ENCODE measurements at regions not wholly inside any gene's neighbourhood (a gene's known extent, or its start where the extent isn't known, plus 50 kb on each side); places are given as distances from the start of the nearest gene placed in this dataset.

DNA sequence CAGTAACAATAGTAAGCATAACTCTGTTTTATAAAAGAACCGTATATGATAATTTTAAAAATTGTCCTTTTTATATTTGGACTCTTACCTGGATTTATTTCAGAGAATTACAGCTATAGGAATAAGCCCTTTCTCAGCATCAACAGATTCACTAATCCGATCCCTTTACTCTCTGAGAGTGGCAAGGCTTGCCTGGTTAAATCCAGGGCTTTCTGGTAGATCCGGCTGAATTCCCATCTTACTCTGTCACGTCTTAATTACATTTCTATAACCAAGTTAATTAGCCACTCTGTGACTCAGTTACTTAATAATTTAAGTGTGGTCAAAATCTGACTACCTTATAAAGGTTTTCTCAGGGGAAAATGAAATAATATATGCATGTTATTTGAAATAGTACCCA, 294.7 kb downstream of the FRK start:
- no peak for TF ChIP-seq POLR2A (IDR thresholded peaks at IDR 0.05; ENCODE audit: control extremely low read depth in 1 of 2, low read depth in 2 of 2, low read length in 2 of 2)
- TF ChIP-seq, protein P1, sequence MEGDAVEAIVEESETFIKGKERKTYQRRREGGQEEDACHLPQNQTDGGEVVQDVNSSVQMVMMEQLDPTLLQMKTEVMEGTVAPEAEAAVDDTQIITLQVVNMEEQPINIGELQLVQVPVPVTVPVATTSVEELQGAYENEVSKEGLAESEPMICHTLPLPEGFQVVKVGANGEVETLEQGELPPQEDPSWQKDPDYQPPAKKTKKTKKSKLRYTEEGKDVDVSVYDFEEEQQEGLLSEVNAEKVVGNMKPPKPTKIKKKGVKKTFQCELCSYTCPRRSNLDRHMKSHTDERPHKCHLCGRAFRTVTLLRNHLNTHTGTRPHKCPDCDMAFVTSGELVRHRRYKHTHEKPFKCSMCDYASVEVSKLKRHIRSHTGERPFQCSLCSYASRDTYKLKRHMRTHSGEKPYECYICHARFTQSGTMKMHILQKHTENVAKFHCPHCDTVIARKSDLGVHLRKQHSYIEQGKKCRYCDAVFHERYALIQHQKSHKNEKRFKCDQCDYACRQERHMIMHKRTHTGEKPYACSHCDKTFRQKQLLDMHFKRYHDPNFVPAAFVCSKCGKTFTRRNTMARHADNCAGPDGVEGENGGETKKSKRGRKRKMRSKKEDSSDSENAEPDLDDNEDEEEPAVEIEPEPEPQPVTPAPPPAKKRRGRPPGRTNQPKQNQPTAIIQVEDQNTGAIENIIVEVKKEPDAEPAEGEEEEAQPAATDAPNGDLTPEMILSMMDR (IDR thresholded peaks at IDR 0.05; ENCODE audit: control extremely low read depth in 1 of 3, insufficient read depth in 1 of 3, low read depth in 1 of 3, low read length in 3 of 3): no peak
- TF ChIP-seq, protein P2, sequence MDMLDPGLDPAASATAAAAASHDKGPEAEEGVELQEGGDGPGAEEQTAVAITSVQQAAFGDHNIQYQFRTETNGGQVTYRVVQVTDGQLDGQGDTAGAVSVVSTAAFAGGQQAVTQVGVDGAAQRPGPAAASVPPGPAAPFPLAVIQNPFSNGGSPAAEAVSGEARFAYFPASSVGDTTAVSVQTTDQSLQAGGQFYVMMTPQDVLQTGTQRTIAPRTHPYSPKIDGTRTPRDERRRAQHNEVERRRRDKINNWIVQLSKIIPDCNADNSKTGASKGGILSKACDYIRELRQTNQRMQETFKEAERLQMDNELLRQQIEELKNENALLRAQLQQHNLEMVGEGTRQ (IDR thresholded peaks at IDR 0.05; ENCODE audit: low read length): no peak
- TF ChIP-seq NRF1 (IDR thresholded peaks at IDR 0.05; ENCODE audit: low read depth, low read length): no peak
- TF ChIP-seq EP300 (IDR thresholded peaks at IDR 0.05; ENCODE audit: borderline replicate concordance in 1 of 2, low read depth in 2 of 2, low read length in 2 of 2): no peak
- no peak for TF ChIP-seq HDAC2 (IDR thresholded peaks at IDR 0.05; ENCODE audit: borderline replicate concordance in 1 of 2, low read depth in 2 of 2, low read length in 2 of 2)
- TF ChIP-seq RAD21 (IDR thresholded peaks at IDR 0.05 in 1 of 2, conservative IDR thresholded peaks at IDR 0.05 in 1 of 2; ENCODE audit: low read depth in 2 of 2, low read length in 2 of 2): no peak
- no peak for TF ChIP-seq HDAC6 (IDR thresholded peaks at IDR 0.05; ENCODE audit: low read depth, low read length)
